ENCODE measurements at regions not wholly inside any gene's neighbourhood (a gene's known extent, or its start where the extent isn't known, plus 50 kb on each side); places are given as distances from the start of the nearest gene placed in this dataset.

GRCh38 chr15:95279277-95280019 is 1048.1 kb downstream of the MCTP2 start:
- no peak for DNase-seq (ENCODE audit: low read depth in 2 of 2)

GRCh38 chr15:95280711-95281110 is 1049.3 kb downstream of the MCTP2 start:
- DNase-seq (ENCODE audit: low read depth in 2 of 2) = no peak

- no peak for DNase-seq (ENCODE audit: low read depth in 2 of 2)
Measured at GRCh38 chr15:95281470-95281869, 1049.0 kb upstream of the NR2F2 start.

- no peak for DNase-seq (ENCODE audit: low read depth in 2 of 2)
Measured at GRCh38 chr15:95284492-95284891, 1046.0 kb upstream of the NR2F2 start.

- DNase-seq (ENCODE audit: low read depth in 2 of 2) = no peak
Measured at GRCh38 chr15:95284933-95285421, 1045.5 kb upstream of the NR2F2 start.

- DNase-seq (ENCODE audit: low read depth in 2 of 2) = no peak
Measured at GRCh38 chr15:95286352-95286880, 1044.1 kb upstream of the NR2F2 start.

GRCh38 chr15:95287720-95288103 is 1042.8 kb upstream of the NR2F2 start:
- DNase-seq (ENCODE audit: low read depth in 2 of 2) = no peak

GRCh38 chr15:95288626-95289025 is 1041.9 kb upstream of the NR2F2 start:
- no peak for DNase-seq (ENCODE audit: low read depth in 2 of 2)

- no peak for DNase-seq (ENCODE audit: low read depth in 2 of 2)
Measured at GRCh38 chr15:95290176-95290974, 1040.1 kb upstream of the NR2F2 start.

- DNase-seq (ENCODE audit: low read depth in 2 of 2) = no peak
Measured at GRCh38 chr15:95291898-95292472, 1038.5 kb upstream of the NR2F2 start.

GRCh38 chr15:95292785-95293450 is 1037.6 kb upstream of the NR2F2 start:
- DNase-seq (ENCODE audit: low read depth in 2 of 2) = no peak

GRCh38 chr15:95293456-95294031 is 1037.0 kb upstream of the NR2F2 start:
- no peak for DNase-seq (ENCODE audit: low read depth in 2 of 2)

- no peak for DNase-seq (ENCODE audit: low read depth in 2 of 2)
Measured at GRCh38 chr15:95295363-95295762, 1035.1 kb upstream of the NR2F2 start.

- no peak for DNase-seq (ENCODE audit: low read depth in 2 of 2)
Measured at GRCh38 chr15:95295896-95296625, 1034.4 kb upstream of the NR2F2 start.

- DNase-seq (ENCODE audit: low read depth in 2 of 2) = no peak
Measured at GRCh38 chr15:95296643-95297042, 1033.9 kb upstream of the NR2F2 start.

- no peak for DNase-seq (ENCODE audit: low read depth in 2 of 2)
Measured at GRCh38 chr15:95298729-95299128, 1031.8 kb upstream of the NR2F2 start.

GRCh38 chr15:95300958-95301357 is 1029.5 kb upstream of the NR2F2 start:
- no peak for DNase-seq (ENCODE audit: low read depth in 2 of 2)

- DNase-seq (ENCODE audit: low read depth in 2 of 2) = no peak
Measured at GRCh38 chr15:95302206-95302605, 1028.3 kb upstream of the NR2F2 start.

- DNase-seq (ENCODE audit: low read depth in 2 of 2) = no peak
Measured at GRCh38 chr15:95302809-95303208, 1027.7 kb upstream of the NR2F2 start.

GRCh38 chr15:95303713-95304112 is 1026.8 kb upstream of the NR2F2 start:
- DNase-seq (ENCODE audit: low read depth in 2 of 2) = no peak

Data from stimulated activated CD8-positive, alpha-beta memory T cell treated with anti-CD3 and anti-CD28 coated beads, Interleukin-2, amount 100 ng/mL, for 48 hours (primary cell).